ENCODE measurements at regions not wholly inside any gene's neighbourhood (a gene's known extent, or its start where the extent isn't known, plus 50 kb on each side); places are given as distances from the start of the nearest gene placed in this dataset.

DNA sequence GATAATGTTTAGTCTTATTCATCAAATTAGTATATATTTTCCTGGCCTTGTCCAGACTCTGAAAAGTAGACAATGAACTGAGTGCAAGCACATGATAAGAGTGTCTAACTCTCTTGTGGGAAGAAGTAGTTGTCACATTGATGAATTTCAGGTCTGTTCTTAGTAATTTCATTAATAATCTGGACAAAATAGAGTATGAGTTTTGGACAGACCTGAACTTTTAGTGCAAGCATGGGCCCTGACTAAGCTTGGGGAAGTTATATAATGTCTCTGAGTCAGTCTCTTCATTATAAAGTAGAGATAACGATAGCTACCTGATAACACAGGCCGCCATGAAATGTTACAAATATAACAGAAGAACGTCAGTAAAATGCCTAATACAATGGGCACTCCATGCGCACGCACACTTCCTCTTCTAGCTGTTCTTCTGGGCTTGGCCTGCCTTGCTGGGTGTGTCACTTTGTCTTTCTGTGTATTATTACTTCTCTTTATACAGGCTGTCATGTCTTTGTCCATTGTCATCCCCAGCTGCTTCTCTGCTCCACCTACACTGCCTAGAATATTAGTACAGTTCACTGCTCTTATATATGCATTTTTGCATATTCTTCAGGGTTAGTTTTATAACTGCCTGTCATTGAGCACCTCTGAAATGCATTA lies 129.1 kb upstream of the HTR2A start:
- no peak for DNase-seq

- no peak for DNase-seq
These were observed 123.1 kb upstream of the HTR2A start for GRCh38 chr13:47019977-47020376.

DNA sequence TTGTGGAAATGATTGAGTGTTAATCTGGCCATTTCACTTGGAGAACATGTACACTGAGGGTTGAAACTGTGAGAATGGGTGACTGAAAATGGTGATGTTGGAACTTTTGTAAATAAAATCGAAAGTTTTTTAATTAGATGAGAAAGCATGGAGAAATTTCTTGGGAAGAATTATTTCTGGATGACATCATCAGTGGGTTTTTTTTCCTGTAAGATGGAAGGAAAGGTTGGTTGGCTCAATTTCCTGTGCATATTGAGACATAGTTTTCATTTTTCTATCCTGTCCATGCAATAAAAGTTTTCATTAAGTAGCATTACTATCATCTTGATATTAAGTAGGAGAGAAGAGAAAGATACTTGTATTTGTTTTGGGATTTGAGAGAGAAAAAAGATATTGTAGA lies 120.6 kb upstream of the HTR2A start:
- DNase-seq = peak; percentile 6

- DNase-seq = no peak
These were observed 111.5 kb upstream of the HTR2A start for GRCh38 chr13:47008318-47008717.

- peak; percentile 23 for DNase-seq
These were observed 109.0 kb upstream of the HTR2A start for GRCh38 chr13:47005756-47006414.

- no peak for DNase-seq
These were observed 107.7 kb upstream of the HTR2A start for GRCh38 chr13:47004540-47004939.

- peak; percentile 15 for DNase-seq
These were observed 107.2 kb upstream of the HTR2A start for GRCh38 chr13:47004027-47004426.

- DNase-seq = peak; percentile 32
These were observed 103.3 kb upstream of the HTR2A start for GRCh38 chr13:47000165-47000564.

GRCh38 chr13:46996316-46997030 lies 99.6 kb upstream of the HTR2A start:
- no peak for DNase-seq

DNA sequence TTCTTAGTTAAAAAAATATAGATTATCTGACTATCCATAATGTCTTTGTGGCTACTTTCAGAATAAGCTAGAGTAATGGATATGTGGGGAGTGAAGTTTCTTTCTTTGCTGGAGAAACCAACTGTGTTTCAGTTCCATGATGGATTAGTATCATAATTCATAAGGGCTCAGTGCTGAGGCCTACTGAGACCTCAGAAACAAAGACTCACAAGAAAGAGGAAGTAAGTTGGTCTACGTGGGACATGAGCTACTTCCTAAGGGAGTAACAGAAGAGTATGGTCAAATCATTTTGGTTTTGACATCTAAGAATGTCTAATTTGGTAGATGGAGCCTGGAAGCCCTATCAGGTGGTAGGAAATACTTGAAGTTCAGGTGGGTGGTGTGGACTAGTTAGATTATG lies 99.0 kb upstream of the HTR2A start:
- no peak for DNase-seq

DNA sequence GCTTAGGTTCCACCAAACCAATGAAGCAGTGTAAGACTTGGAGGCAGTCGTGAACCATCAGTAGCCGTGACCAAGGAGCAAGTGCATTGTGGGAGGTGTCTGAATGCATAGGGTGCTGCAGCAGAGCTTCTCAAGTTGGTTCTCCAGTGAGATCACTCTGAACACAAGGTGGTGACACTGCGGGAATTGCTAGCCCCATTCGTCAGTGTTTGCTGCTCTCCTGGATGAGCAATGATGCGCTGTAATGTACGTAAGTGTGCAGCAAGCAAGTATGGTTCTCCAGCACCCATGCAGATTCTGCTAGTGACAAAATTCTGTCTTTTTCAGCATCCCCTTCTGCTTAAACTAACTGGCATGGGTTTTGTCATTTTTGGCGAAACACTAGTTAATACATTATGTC lies 97.6 kb upstream of the HTR2A start:
- DNase-seq = no peak

DNA sequence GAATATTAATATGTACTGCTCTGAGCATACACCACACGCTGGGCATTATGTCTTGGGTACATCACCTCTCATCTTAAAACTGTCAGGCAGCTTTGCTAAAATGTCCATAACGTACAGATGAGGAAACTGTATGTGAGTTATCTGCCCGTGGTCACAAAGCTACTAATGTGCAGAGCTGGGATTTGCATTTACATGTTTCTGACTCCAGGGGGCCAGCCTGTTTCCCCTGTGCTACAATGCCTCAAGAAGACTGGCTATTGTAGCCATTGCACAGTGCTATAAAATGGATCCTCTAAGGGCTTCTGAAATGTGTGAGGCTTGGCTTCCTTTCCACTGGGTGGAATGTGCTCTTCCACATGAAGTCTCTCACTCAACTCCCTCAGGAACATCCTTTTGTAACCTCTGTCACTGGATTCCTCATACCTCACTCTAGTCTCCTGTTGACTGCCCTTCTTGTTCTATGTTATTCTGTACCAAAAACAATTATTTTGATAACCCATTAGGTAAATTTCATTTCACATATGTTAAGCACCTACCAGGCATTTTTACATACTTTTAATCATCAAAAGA lies 95.6 kb upstream of the HTR2A start:
- peak; percentile 30 for DNase-seq

DNA sequence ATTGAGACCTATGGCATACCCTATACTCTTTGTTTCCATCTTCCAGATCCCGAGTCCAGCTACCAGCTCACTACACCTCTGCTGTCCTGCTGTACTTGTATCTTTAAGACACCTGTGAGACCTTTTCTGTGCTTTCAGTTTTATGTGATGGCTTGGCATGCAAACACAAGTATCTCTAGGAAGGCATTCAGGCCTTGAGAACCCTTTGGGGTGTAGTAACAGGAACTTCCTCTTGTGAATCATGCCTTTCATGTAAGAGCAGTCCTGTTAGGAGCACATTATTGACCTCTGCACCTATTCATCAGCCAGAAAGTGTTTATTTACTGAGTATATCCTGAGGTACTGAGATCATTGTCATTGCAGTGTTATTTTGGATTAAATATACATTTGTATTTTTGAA lies 87.0 kb upstream of the HTR2A start:
- peak; percentile 80 for DNase-seq

DNA sequence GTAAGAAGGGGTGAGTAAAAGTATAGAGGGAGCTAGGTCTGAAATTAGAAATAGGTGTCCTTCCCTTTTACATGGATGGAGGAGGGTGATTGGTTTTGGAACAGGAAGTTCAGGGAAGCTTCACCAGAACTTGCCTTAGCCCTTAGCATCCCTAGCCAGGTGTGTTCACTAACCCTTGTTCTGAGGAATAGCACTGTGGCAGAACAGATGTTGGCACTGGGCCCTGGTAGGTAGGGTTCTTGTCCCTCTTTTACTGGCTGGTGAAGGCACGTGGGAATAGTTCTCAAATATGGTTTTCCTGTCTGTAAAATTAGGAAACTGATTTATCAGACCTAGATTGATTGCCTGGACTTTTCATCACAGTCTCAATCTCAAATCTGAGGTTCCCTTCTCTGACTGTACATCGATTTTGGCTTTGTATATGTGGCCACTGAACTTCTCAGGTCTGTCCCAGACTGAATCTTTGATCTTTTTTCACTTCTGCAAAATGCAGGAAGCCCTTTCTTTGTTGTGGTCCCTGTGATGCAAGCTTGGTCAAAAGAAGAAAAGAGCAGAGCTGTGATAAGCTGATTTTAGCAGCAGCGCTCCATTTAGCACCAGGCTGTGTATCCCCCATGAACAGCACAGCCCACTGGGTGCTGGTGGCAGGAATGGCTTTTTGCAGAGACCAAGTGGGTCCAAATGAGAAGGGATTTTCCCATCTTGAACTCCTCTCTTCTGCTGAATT lies 86.2 kb upstream of the HTR2A start:
- DNase-seq = no peak

GRCh38 chr13:46975173-46975572 lies 78.3 kb upstream of the HTR2A start:
- DNase-seq = no peak

GRCh38 chr13:46968450-46968849 lies 71.6 kb upstream of the HTR2A start:
- no peak for DNase-seq

DNA sequence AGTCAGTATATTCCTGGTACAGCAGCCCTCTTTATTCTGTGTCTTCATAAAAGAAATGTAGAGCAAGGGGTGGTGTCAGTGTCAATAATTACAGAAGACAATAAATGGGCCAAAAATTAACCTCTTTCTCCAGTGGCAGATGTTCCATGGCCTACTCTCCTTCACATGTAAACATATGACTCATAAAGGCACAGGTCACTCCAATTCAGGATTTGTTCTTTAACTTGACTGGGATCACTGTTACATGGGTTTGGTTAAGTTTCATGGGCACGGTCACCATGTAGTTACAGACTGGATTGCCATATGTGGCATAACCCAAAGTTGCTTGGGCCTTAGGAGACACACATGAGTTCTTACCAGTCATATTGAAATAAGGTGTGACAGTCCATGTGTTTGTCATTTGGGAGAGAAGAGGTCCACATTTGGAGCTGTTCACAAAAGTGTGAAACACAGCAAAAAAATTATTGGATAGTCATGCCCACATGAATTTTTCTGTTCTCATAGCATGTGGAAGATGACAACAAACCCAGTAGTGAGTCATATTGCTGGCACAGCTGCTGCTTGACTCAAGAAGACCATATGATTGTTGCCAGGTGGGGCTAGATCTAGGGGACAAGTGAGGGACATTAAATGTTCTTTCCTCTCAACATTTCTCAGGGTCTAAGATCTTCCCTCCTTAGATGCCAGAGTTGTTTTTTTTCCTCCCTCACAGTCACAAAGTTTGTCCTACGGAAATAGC lies 68.1 kb upstream of the HTR2A start:
- peak; percentile 65 for DNase-seq

- DNase-seq = no peak
These were observed 67.1 kb upstream of the HTR2A start for GRCh38 chr13:46963904-46964303.

DNA sequence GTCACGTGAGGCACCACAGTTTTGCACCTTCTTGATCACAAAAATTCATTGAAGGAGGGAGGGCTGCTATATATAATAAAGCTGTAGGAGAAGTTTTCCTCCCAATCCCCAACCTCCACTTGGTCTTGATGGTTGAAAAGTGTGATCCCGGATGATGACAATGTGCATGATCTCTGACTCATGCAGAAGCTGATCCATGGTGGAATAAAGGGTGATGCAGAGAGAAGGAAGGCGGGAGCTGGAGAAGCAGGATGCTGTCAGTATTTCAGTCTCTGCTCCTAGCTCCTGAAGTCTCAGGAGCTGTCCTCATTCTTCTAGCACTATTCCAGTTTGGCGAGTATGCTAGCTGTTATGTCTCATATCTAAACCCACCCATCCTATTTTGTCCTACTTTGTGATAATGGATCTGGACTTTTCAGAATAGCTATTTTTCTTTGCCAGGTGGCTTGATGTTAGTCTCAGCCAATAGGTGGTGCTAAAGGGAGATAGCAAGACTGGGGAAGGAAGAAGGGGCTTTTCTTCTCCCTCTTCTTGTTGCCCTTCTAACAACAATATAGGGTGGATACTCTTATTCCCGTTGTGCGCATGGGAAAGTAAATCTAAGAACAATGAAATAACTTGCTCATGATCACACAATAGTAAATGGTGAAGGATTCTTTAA lies 65.6 kb upstream of the HTR2A start:
- DNase-seq = peak; percentile 72

DNA sequence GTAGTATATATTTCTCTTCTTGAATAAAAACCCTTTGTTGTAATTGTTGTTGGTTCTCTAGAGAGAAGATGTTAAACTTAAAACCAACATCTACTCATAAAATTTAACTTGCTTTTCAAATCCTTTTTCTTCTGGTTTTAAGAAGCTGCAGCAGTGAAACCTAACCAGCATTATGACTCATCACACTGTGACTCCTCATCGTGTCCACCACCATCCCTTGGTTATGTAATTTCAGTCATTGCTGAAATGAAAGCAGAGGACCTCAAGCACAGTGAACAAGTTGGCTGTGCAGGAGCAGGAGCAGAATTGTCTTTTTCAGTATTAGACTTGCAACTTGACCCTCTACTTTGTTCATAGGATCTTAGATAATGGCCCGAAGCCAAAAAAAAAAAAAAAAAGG lies 64.9 kb upstream of the HTR2A start:
- DNase-seq = peak; percentile 77

- no peak for DNase-seq
These were observed 57.1 kb upstream of the HTR2A start for GRCh38 chr13:46953941-46954340.

GRCh38 chr13:46953331-46953730 lies 56.5 kb upstream of the HTR2A start:
- no peak for DNase-seq
